ENCODE measurements at regions not wholly inside any gene's neighbourhood (a gene's known extent, or its start where the extent isn't known, plus 50 kb on each side); places are given as distances from the start of the nearest gene placed in this dataset.

GRCh38 chr3:113136071-113136470 is 75.3 kb upstream of the BOC start:
- in situ Hi-C loops (cut with MboI; ENCODE audit: low sequenced_read_pairs): no loop called here

GRCh38 chr3:113136544-113136943 is 74.8 kb upstream of the BOC start:
- in situ Hi-C loops (cut with MboI; ENCODE audit: low sequenced_read_pairs): no loop called here

- in situ Hi-C loops (cut with MboI; ENCODE audit: low sequenced_read_pairs): no loop called here
Measured at GRCh38 chr3:113138839-113139743, 72.3 kb upstream of the BOC start.

- in situ Hi-C loops (cut with MboI; ENCODE audit: low sequenced_read_pairs): no loop called here
Measured at GRCh38 chr3:113140876-113141275, 70.5 kb upstream of the BOC start.

DNA sequence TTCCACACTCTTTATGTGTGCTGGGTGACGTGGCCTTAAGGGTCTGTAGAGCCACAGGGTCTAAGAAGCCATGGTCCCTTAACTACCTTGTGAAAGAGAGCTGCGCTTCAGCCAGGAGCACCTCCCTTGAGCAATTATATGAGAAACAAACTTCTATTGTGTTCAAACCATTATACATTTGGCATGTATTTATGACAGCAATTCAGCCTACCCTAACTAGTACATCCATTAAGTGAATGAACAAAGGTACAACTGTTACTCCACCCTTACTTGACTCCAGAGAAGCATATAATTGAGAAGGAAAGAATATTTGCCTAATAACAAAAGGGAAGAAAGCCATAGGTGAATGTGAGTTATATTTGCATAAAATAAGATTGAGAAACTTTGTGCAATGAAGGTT is 69.8 kb upstream of the BOC start:
- in situ Hi-C loops (cut with MboI; ENCODE audit: low sequenced_read_pairs): no loop called here

DNA sequence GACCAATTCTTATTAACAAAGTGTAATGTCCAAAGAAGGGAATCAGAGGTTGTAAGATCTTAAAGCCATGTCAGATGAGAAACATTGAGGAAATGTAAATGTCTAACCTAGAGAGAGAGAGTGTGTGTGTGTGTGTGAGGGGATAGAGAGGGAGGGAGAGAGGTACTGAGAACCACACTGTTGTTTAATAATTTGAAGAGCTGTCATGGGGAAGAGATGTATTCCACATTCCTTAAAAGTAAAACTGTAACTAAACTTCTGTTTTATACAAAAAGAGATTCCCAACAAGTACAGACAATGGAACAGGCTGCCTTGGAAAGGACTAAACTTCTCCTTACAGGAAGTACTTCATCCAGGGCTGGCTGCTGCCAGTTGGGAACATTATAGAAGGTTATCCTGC is 68.9 kb upstream of the BOC start:
- in situ Hi-C loops (cut with MboI; ENCODE audit: low sequenced_read_pairs): no loop called here

- in situ Hi-C loops (cut with MboI; ENCODE audit: low sequenced_read_pairs): no loop called here
Measured at GRCh38 chr3:113143353-113143752, 68.0 kb upstream of the BOC start.

- in situ Hi-C loops (cut with MboI; ENCODE audit: low sequenced_read_pairs): no loop called here
Measured at GRCh38 chr3:113147681-113148261, 63.6 kb upstream of the BOC start.

DNA sequence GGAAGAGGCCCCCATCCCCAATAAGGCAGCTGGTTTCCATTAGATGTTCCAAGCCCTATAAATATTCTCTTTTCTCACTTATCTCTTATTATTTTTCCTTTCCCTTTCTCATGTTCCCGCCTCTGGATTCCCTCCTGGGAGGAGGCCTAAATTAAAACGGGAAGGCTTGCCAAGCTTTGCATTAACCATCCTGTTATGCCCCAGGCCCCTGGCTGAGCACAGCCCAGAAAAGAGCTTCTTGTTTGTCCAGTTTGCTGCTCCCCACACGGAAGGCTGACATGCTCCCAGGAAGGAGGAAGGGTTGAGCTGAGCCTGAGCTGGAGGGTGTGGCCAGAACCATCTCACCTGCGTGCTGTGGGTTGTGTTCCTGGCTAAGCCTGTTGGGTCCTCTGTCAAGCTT is 63.1 kb upstream of the BOC start:
- in situ Hi-C loops (cut with MboI; ENCODE audit: low sequenced_read_pairs): no loop called here

DNA sequence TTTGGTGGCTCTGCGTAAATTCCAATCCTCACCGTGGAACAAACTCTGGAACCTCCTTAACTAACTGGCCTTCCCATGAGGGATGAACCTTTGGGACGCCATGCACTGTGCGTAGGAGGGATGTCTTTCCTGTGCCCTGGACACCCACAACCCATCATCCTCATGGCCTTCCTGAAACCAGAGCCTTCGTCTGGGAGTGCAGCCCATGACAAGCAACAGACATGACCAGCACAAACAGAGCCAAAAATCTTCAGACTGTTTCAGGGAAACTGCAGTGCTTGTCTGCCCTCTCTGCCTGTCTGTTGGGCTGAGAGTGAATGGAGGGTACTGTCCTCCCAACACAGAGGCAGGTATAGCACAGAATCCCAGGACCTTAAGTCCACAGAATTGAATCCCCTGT is 61.1 kb upstream of the BOC start:
- in situ Hi-C loops (cut with MboI; ENCODE audit: low sequenced_read_pairs): no loop called here

GRCh38 chr3:113151461-113152031 is 59.8 kb upstream of the BOC start:
- in situ Hi-C loops (cut with MboI; ENCODE audit: low sequenced_read_pairs): no loop called here

- in situ Hi-C loops (cut with MboI; ENCODE audit: low sequenced_read_pairs): no loop called here
Measured at GRCh38 chr3:113152849-113153248, 58.5 kb upstream of the BOC start.

DNA sequence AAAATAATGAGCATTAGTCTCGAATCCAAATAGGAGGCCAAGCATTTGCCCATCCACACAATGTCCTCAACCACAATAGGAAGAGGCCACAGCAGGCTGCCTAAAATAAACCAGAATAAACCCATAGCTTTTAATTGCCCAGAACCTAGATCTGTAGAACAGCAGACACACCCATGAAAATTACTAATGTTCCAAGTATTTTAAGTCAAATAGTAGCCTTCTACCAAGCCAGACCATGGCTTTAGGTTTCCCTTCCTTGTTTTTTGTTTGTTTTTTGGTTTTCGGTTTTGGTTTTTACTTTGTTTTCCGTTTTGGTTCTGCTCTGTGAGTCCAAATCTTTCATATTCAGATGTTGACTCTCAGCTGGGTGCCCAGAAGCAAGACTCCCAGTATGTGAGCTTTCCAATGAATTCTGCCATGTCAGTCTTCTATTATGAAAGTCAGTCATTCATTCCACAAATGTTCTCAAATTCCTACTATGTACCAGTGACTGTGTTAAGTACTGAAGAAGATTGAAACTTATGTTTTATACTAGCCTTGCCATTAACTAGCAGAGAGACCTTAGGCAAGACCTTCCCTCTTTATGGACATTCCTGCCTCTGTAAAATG is 57.8 kb upstream of the BOC start:
- in situ Hi-C loops (cut with MboI; ENCODE audit: low sequenced_read_pairs): no loop called here

DNA sequence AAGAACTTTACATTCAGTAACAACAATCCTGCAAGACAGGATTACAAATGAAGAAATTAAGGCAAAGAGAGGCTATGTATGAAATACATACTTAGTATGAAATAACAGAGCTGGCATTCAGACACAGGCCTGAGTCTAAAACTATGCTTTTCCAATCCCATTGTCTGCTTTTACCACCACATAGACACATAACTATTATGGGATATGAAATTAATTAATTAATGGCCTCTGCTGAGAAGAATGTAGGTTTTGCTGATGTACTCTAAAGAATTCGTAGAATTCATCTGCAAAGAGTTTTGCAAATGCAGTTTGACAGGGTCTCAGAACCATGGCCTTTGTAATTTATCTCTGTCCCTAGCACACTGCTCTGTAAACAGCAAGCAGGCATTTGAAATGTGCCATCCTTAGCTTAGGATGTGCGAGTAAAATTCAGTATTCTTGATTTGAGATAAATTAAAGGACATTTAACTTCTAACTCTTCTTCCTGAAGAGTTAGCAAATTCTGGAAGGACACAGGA is 54.5 kb upstream of the BOC start:
- in situ Hi-C loops (cut with MboI; ENCODE audit: low sequenced_read_pairs): no loop called here

- in situ Hi-C loops (cut with MboI; ENCODE audit: low sequenced_read_pairs): no loop called here
Measured at GRCh38 chr3:113157408-113158030, 53.8 kb upstream of the BOC start.

DNA sequence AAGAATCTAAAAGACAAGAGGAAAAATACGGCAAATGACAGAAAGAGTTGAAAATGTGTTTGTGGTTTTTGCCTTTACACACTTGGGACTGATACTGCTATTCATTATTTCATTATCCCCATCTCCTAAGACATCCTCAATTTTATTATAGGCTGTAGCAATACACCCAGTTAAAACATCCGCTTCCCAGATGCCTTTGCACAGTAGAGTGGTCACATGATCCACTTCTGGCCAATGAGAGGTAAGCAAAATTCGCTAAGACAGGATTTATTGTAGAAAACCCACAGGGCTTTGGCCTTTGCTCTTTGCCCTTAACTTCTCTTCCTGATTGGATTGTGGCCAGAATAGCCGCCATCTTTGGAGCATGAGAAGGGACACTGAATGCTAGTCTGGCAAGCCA is 53.2 kb upstream of the BOC start:
- in situ Hi-C loops (cut with MboI; ENCODE audit: low sequenced_read_pairs): no loop called here
